CD4-positive, alpha-beta memory T cell (primary cell): ENCODE measurements at regions not wholly inside any gene's neighbourhood (a gene's known extent, or its start where the extent isn't known, plus 50 kb on each side); places are given as distances from the start of the nearest gene placed in this dataset.

Experiments
- CTCF ChIA-PET: fragments of 350-600 bp; sonication (Branson Sonifier 250); formaldehyde crosslinking; loops from one replicate; lab custom pipeline; 2021; ENCODE audit warnings: inconsistent platforms; ENCODE audit not compliant: partially characterized antibody; lab: Charles Lee
- POLR2A ChIA-PET: fragments of 350-600 bp; sonication (Branson Sonifier 250); formaldehyde crosslinking; loops from one replicate; lab custom pipeline; 2021; ENCODE audit not compliant: partially characterized antibody; lab: Charles Lee
- DNase-seq, 5 donors: peaks; one replicate each; pipeline versions ENCODE4 v3.0.0 to v3.0.0-alpha.2; 2020 to 2022; ENCODE audit warnings: mixed read lengths in 1 of 5
- H3K27ac ChIP-seq: one replicate; pipeline ENCODE4 v1.7.0; 2013; ENCODE audit warnings: low read depth, low read length
- H3K27me3 ChIP-seq: 2 replicates; pipeline ENCODE4 v1.7.0; 2013; ENCODE audit warnings: mild to moderate bottlenecking, low read length, moderate library complexity; ENCODE audit not compliant: insufficient read depth
- H3K36me3 ChIP-seq: 2 replicates; pipeline ENCODE4 v1.7.0; 2013; ENCODE audit warnings: mild to moderate bottlenecking, low read length, moderate library complexity; ENCODE audit not compliant: insufficient read depth
- H3K4me1 ChIP-seq: 2 replicates; pipeline ENCODE4 v1.7.0; 2013; ENCODE audit warnings: mild to moderate bottlenecking, low read length, moderate library complexity; ENCODE audit not compliant: insufficient read depth
- H3K4me3 ChIP-seq, 2 donors: one replicate each; pipeline ENCODE4 v1.7.0; 2013; ENCODE audit warnings: low read length in 2 of 2, mild to moderate bottlenecking in 1 of 2
- H3K9me3 ChIP-seq, 2 donors: one replicate each; pipeline ENCODE4 v1.7.0; 2013; ENCODE audit warnings: low read length in 2 of 2, control low read depth in 1 of 2; ENCODE audit not compliant: control insufficient read depth in 1 of 2
- H3K27ac Mint-ChIP-seq, 7 donors: one replicate each; pipeline ENCODE4 v1.8.0; 2020 to 2021; ENCODE audit warnings: mixed read lengths in 7 of 7, mild to moderate bottlenecking in 6 of 7, inconsistent platforms in 3 of 7, moderate library complexity in 3 of 7
- H3K27me3 Mint-ChIP-seq, 2 donors: one replicate each; pipeline ENCODE4 v1.8.0; 2020 to 2021; ENCODE audit warnings: mixed read lengths in 2 of 2
- H3K36me3 Mint-ChIP-seq, 2 donors: one replicate each; pipeline ENCODE4 v1.8.0; 2020 to 2021; ENCODE audit warnings: mixed read lengths in 2 of 2, inconsistent platforms in 1 of 2, mild to moderate bottlenecking in 1 of 2
- H3K4me1 Mint-ChIP-seq, 4 donors: one replicate each; pipeline ENCODE4 v1.8.0; 2020 to 2021; ENCODE audit warnings: mixed read lengths in 4 of 4, mild to moderate bottlenecking in 1 of 4
- H3K4me3 Mint-ChIP-seq, 8 donors: one replicate each; pipeline ENCODE4 v1.8.0; 2020 to 2021; ENCODE audit warnings: mixed read lengths in 8 of 8, mild to moderate bottlenecking in 7 of 8, moderate library complexity in 6 of 8, inconsistent platforms in 3 of 8
- H3K9me3 Mint-ChIP-seq, 8 donors: one replicate each; pipeline ENCODE4 v1.8.0; 2020 to 2021; ENCODE audit warnings: mixed read lengths in 8 of 8, mild to moderate bottlenecking in 5 of 8, inconsistent platforms in 3 of 8, moderate library complexity in 1 of 8
- intact Hi-C: fragments of 100-400 bp; cut with micrococcal nuclease; formaldehyde crosslinking; loops from one replicate; pipeline ENCODE4 v1.15.1; 2023

DNA sequence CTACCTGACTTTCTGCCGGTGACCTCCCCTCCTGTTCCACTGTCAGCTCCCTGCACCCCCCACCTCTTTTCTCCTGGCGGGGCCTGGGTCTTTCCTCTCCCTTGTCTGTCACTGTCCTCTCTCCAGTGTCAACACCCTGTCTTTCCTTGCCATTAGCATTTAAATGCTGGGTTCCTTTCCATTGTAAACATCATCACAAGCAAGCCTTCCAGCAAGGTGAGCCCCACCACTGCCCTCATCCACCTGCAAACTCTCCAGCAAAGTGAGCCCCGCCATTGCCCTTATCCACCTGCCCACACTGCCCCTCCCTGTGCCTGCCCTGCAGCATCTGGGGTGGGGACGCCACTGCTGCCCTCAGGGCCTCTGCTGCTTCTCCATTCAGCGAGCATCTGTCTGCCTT is 195.0 kb downstream of the ENGASE start:
- peaks cover 22 to 31% of the 10 kb centered on the region in 2 donors for H3K27me3 Mint-ChIP-seq
- no peaks in the 10 kb centered on the region for H3K9me3 ChIP-seq
- H3K4me3 Mint-ChIP-seq: no peak overlapping the region
- no peaks in the 10 kb centered on the region for H3K4me1 ChIP-seq
- no peaks in the 10 kb centered on the region for H3K27me3 ChIP-seq
- intact Hi-C loops: no loop called here
- no peaks in the 10 kb centered on the region for H3K36me3 Mint-ChIP-seq
- H3K9me3 Mint-ChIP-seq: peaks cover 0 to 2% (median 0%) of the 10 kb centered on the region in 8 donors
- CTCF ChIA-PET: no interaction called here
- H3K27ac ChIP-seq: no peak overlapping the region
- H3K4me1 Mint-ChIP-seq: no peaks in the 10 kb centered on the region
- H3K36me3 ChIP-seq: no peaks in the 10 kb centered on the region
- DNase-seq: no peak
- no peak overlapping the region for H3K4me3 ChIP-seq
- POLR2A ChIA-PET: no interaction called here
- no peak overlapping the region for H3K27ac Mint-ChIP-seq

DNA sequence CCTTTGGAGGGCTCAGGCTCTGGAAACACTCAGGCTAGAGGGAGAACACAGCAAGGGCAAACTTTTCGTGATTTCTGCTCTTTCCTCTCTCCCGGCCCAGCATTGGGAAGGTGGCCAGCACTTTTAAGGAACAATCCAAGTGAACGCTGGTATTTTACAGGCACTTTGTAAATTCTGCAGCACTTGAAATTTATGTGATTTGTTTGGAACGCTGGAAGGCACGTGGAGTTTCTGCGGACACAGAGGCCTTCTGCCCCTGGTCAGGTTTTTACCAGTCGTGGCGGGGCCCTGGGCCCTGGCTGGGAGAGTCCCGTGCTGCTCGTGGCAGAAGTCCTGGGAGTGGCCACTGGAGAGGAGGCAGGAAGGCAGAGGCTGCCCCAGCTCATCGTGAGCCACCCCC is 188.6 kb downstream of the ENGASE start:
- H3K27me3 Mint-ChIP-seq: peaks cover 7 to 9% of the 10 kb centered on the region in 2 donors
- Histone ChIP-seq H3K4me1 (no peaks in the 10 kb centered on the region), H3K9me3 (no peaks in the 10 kb centered on the region), H3K36me3 (no peaks in the 10 kb centered on the region), H3K27ac (no peak overlapping the region), H3K4me3 (no peak overlapping the region), H3K27me3 (no peaks in the 10 kb centered on the region)
- H3K4me3 Mint-ChIP-seq: no peak overlapping the region
- H3K4me1 Mint-ChIP-seq: no peaks in the 10 kb centered on the region
- ChIA-PET CTCF (no interaction called here), POLR2A (no interaction called here)
- H3K27ac Mint-ChIP-seq: no peak overlapping the region
- H3K36me3 Mint-ChIP-seq: no peaks in the 10 kb centered on the region
- H3K9me3 Mint-ChIP-seq: no peaks in the 10 kb centered on the region
- DNase-seq: no peak
- intact Hi-C loops: no loop called here

DNA sequence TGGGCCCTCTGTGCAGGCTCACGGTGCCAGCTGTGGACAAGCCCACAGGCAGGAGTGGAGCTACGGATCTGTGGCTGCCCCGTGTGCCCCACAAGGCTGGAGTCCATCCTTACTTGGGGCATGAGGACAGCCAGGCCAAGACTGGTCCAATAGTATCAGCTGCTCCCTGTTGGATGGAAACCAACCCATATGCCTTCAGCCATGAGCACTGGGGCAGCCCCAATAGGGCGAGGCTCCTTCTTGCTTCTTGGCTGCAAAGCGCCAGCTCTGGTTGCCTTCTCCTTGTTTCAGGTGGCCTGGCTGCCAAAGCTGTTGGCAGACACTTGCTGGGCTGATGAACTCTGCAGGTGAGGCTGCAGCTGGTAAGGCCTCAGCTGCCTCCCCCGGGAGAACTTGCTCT is 188.0 kb downstream of the ENGASE start:
- H3K27me3 ChIP-seq: no peaks in the 10 kb centered on the region
- no peaks in the 10 kb centered on the region for H3K4me1 ChIP-seq
- no peak overlapping the region for H3K27ac ChIP-seq
- intact Hi-C loops: no loop called here
- no peaks in the 10 kb centered on the region for H3K36me3 ChIP-seq
- no peaks in the 10 kb centered on the region for H3K36me3 Mint-ChIP-seq
- peaks cover under 1 to 12% of the 10 kb centered on the region in 2 donors for H3K27me3 Mint-ChIP-seq
- no peak overlapping the region for H3K27ac Mint-ChIP-seq
- POLR2A ChIA-PET: no interaction called here
- H3K4me3 Mint-ChIP-seq: no peak overlapping the region
- H3K4me3 ChIP-seq: no peak overlapping the region
- CTCF ChIA-PET: no interaction called here
- no peaks in the 10 kb centered on the region for H3K9me3 ChIP-seq
- H3K4me1 Mint-ChIP-seq: no peaks in the 10 kb centered on the region
- H3K9me3 Mint-ChIP-seq: no peaks in the 10 kb centered on the region
- no peak for DNase-seq

DNA sequence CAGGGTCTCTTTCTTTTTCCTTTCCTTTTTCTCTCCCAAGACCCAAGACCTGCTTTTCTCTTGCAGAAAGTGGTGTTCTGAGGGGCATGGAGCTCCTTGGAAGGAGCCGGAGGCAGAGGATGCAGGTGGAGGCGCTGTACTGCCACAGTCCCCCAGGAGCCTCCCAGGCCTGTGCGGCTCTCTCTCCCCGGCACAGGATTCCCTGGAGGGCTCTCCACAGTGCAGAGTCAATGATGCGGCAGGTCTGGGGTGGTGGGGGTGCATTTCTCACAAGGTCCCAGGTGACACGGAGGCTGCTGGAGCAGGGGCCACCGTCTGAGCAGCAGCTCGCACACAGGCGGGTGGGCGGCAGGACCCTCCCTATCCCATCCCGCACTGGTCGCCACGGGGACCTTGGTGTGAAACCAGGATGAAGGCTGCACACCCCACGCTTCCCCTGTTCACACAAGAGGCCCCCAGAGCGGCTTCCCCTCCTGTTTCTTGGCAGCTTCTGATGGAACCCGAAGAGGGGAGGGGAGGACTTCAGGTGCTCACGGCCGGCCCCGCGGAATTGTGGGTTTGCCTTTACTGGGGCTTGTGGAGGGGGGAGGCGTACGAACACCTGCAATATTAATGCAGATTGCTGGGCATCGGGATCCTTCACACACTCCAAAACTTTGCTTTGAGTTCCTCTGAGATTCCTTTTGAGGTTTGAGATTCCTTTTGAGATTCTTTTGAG is 186.9 kb downstream of the ENGASE start:
- ChIA-PET CTCF (no interaction called here), POLR2A (no interaction called here)
- Histone ChIP-seq H3K4me3 (no peak overlapping the region), H3K36me3 (no peaks in the 10 kb centered on the region), H3K9me3 (no peaks in the 10 kb centered on the region), H3K27me3 (no peaks in the 10 kb centered on the region), H3K4me1 (no peaks in the 10 kb centered on the region), H3K27ac (no peak overlapping the region)
- intact Hi-C loops: no loop called here
- no peak overlapping the region for H3K27ac Mint-ChIP-seq
- DNase-seq: no peak
- H3K4me1 Mint-ChIP-seq: no peaks in the 10 kb centered on the region
- H3K27me3 Mint-ChIP-seq: peaks cover 0 to 12% of the 10 kb centered on the region in 2 donors
- no peaks in the 10 kb centered on the region for H3K36me3 Mint-ChIP-seq
- no peaks in the 10 kb centered on the region for H3K9me3 Mint-ChIP-seq
- no peak overlapping the region for H3K4me3 Mint-ChIP-seq

- intact Hi-C loops: no loop called here
- Histone ChIP-seq H3K27me3 (no peaks in the 10 kb centered on the region), H3K9me3 (no peaks in the 10 kb centered on the region), H3K27ac (no peak overlapping the region), H3K4me3 (no peak overlapping the region), H3K36me3 (no peaks in the 10 kb centered on the region), H3K4me1 (no peaks in the 10 kb centered on the region)
- Mint-ChIP-seq H3K4me3 (no peak overlapping the region), H3K36me3 (no peaks in the 10 kb centered on the region), H3K27ac (no peak overlapping the region), H3K27me3 (peaks cover 0 to 16% of the 10 kb centered on the region in 2 donors), H3K9me3 (no peaks in the 10 kb centered on the region), H3K4me1 (no peaks in the 10 kb centered on the region)
- ChIA-PET POLR2A (no interaction called here), CTCF (no interaction called here)
- DNase-seq: no peak
These were observed 184.2 kb downstream of the ENGASE start for GRCh38 chr17:79258843-79259242.

GRCh38 chr17:79258041-79258440 is 183.4 kb downstream of the ENGASE start:
- H3K27me3 ChIP-seq: no peaks in the 10 kb centered on the region
- H3K27ac ChIP-seq: no peak overlapping the region
- DNase-seq: no peak
- no peak overlapping the region for H3K4me3 ChIP-seq
- Mint-ChIP-seq H3K36me3 (no peaks in the 10 kb centered on the region), H3K4me1 (no peaks in the 10 kb centered on the region), H3K27me3 (peaks cover 4 to 18% of the 10 kb centered on the region in 2 donors), H3K9me3 (no peaks in the 10 kb centered on the region), H3K4me3 (no peak overlapping the region), H3K27ac (no peak overlapping the region)
- ChIA-PET CTCF (no interaction called here), POLR2A (no interaction called here)
- H3K9me3 ChIP-seq: no peaks in the 10 kb centered on the region
- no peaks in the 10 kb centered on the region for H3K4me1 ChIP-seq
- no peaks in the 10 kb centered on the region for H3K36me3 ChIP-seq
- intact Hi-C loops: no loop called here

GRCh38 chr17:79255926-79256585 is 181.4 kb downstream of the ENGASE start:
- no peak overlapping the region for H3K4me3 ChIP-seq
- Mint-ChIP-seq H3K4me3 (no peak overlapping the region), H3K27me3 (peaks cover 22 to 34% of the 10 kb centered on the region in 2 donors), H3K27ac (no peak overlapping the region), H3K9me3 (no peaks in the 10 kb centered on the region), H3K4me1 (no peaks in the 10 kb centered on the region), H3K36me3 (no peaks in the 10 kb centered on the region)
- H3K27me3 ChIP-seq: no peaks in the 10 kb centered on the region
- no peaks in the 10 kb centered on the region for H3K4me1 ChIP-seq
- no peak overlapping the region for H3K27ac ChIP-seq
- no peaks in the 10 kb centered on the region for H3K36me3 ChIP-seq
- intact Hi-C loops: no loop called here
- H3K9me3 ChIP-seq: no peaks in the 10 kb centered on the region
- ChIA-PET CTCF (no interaction called here), POLR2A (no interaction called here)
- DNase-seq: no peak
